PC-9 (cell line): ENCODE measurements at regions not wholly inside any gene's neighbourhood (a gene's known extent, or its start where the extent isn't known, plus 50 kb on each side); places are given as distances from the start of the nearest gene placed in this dataset.

Experiments
- BruUV-seq: library from RNA; stranded (reverse); fragments of 400-500 nt; replicated peaks from 2 replicates; lab custom pipeline; 2021; lab: Mats Ljungman, UMichigan
- CTCF ChIA-PET: fragments of 300-600 bp; sonication (Branson Sonifier 250); formaldehyde crosslinking; loops from one replicate; lab custom pipeline; 2022; ENCODE audit warnings: antibody characterized with exemption; lab: Charles Lee
- POLR2A ChIA-PET: fragments of 300-600 bp; sonication (Branson Sonifier 250); formaldehyde crosslinking; loops from one replicate; lab custom pipeline; 2022; ENCODE audit warnings: antibody characterized with exemption; ENCODE audit not compliant: unreplicated experiment; lab: Charles Lee
- DNase-seq, 2 experiments: peaks; one replicate each; pipeline versions ENCODE4 v3.0.0 to v3.0.0-alpha.2; 2015 to 2022; ENCODE audit warnings: mixed read lengths in 1 of 2
- H2AFZ ChIP-seq: fragments of 200-600 bp; sonication (generic); 2 replicates; pipeline ENCODE4 v1.8.1; 2017; ENCODE audit warnings: antibody characterized with exemption
- H3F3A ChIP-seq: fragments of 200-600 bp; sonication (generic); 2 replicates; pipeline ENCODE4 v1.8.1; 2017; ENCODE audit warnings: antibody characterized with exemption, mild to moderate bottlenecking, low read depth; ENCODE audit not compliant: insufficient read depth
- H3K27ac ChIP-seq: fragments of 200-600 bp; sonication (generic); 2 replicates; pipeline ENCODE4 v1.6.1; 2016; ENCODE audit warnings: mixed run types
- H3K27me3 ChIP-seq: fragments of 200-600 bp; sonication (generic); 2 replicates; pipeline ENCODE4 v1.6.1; 2016; ENCODE audit warnings: low read depth, mixed run types; ENCODE audit not compliant: insufficient read depth
- H3K36me3 ChIP-seq: fragments of 200-600 bp; sonication (generic); 2 replicates; pipeline ENCODE4 v1.6.1; 2016; ENCODE audit warnings: low read depth, mixed run types
- H3K4me1 ChIP-seq: fragments of 200-600 bp; sonication (generic); replicated peaks from 2 replicates; pipeline ENCODE4 v1.6.1; 2016; ENCODE audit warnings: mixed run types; ENCODE audit not compliant: insufficient read depth
- H3K4me2 ChIP-seq: fragments of 200-600 bp; sonication (generic); 2 replicates; pipeline ENCODE4 v1.6.1; 2017; ENCODE audit warnings: mixed run types
- H3K4me3 ChIP-seq: fragments of 200-600 bp; sonication (generic); 2 replicates; pipeline ENCODE4 v1.6.1; 2016; ENCODE audit warnings: mixed run types
- H3K79me2 ChIP-seq: fragments of 200-600 bp; sonication (generic); 2 replicates; pipeline ENCODE4 v1.6.1; 2017; ENCODE audit warnings: low read depth, mixed run types
- H3K9me2 ChIP-seq: fragments of 200-600 bp; sonication (generic); 2 replicates; pipeline ENCODE4 v1.8.1; 2017; ENCODE audit warnings: mild to moderate bottlenecking; ENCODE audit not compliant: insufficient read depth
- H3K9me3 ChIP-seq: fragments of 200-600 bp; sonication (generic); 2 replicates; pipeline ENCODE4 v1.8.1; 2016; ENCODE audit warnings: low read depth; ENCODE audit not compliant: insufficient read depth
- H4K20me1 ChIP-seq: fragments of 200-600 bp; sonication (generic); 2 replicates; pipeline ENCODE4 v1.8.1; 2017; ENCODE audit not compliant: insufficient read depth
- CTCF ChIP-seq: fragments of 200-600 bp; sonication (generic); conservative IDR thresholded peaks from 2 replicates; pipeline ENCODE4 v1.6.1; 2017; ENCODE audit warnings: mixed run types, antibody characterized with exemption, mild to moderate bottlenecking, moderate library complexity
- EZH2 ChIP-seq: fragments of 200-600 bp; sonication (generic); IDR thresholded peaks from 2 replicates; pipeline ENCODE4 v1.8.0; 2017; ENCODE audit warnings: antibody characterized with exemption, low read depth
- intact Hi-C: fragments of 100-400 bp; cut with micrococcal nuclease; formaldehyde crosslinking; loops from one replicate; pipeline ENCODE4 v1.10.0; 2022; ENCODE audit not compliant: unreplicated experiment

GRCh38 chr20:4303136-4303535, 54.0 kb upstream of the ADRA1D start:
- no peak for DNase-seq
- no TSS peak for BruUV-seq
- Histone ChIP-seq H3K9me3 (no peaks in the 10 kb centered on the region), H3K4me2 (no peak overlapping the region), H3K27ac (no peak overlapping the region), H3K36me3 (no peaks in the 10 kb centered on the region), H2AFZ (no peak overlapping the region), H3K4me1 (no peaks in the 10 kb centered on the region), H3K4me3 (no peak overlapping the region), H3F3A (no peaks in the 10 kb centered on the region), H3K27me3 (peaks cover 12% of the 10 kb centered on the region; the same call in 1 of the 2 replicates), H3K9me2 (no peaks in the 10 kb centered on the region), H3K79me2 (no peaks in the 10 kb centered on the region), H4K20me1 (no peaks in the 10 kb centered on the region)
- TF ChIP-seq CTCF (no peak), EZH2 (no peak)
- intact Hi-C loops: no loop called here
- POLR2A ChIA-PET: no interaction called here
- CTCF ChIA-PET: no interaction called here

- BruUV-seq: no TSS peak
- no peaks in the 10 kb centered on the region for H3K4me1 ChIP-seq
- H3K9me2 ChIP-seq: no peaks in the 10 kb centered on the region
- H3K27ac ChIP-seq: no peak overlapping the region
- no peak overlapping the region for H3K4me3 ChIP-seq
- H3K4me2 ChIP-seq: no peak overlapping the region
- H3K9me3 ChIP-seq: no peaks in the 10 kb centered on the region
- no peaks in the 10 kb centered on the region for H3K79me2 ChIP-seq
- intact Hi-C loops: no loop called here
- H3F3A ChIP-seq: no peaks in the 10 kb centered on the region
- no peak overlapping the region for H2AFZ ChIP-seq
- no peak for DNase-seq
- POLR2A ChIA-PET: no interaction called here
- CTCF ChIA-PET: no interaction called here
- TF ChIP-seq EZH2: no peak
- TF ChIP-seq CTCF: no peak
- H3K27me3 ChIP-seq: peaks cover 12% of the 10 kb centered on the region; the same call in 1 of the 2 replicates
- no peaks in the 10 kb centered on the region for H3K36me3 ChIP-seq
- no peaks in the 10 kb centered on the region for H4K20me1 ChIP-seq
Measured at GRCh38 chr20:4300921-4301320, 51.8 kb upstream of the ADRA1D start.

- Histone ChIP-seq H3K9me2 (no peaks in the 10 kb centered on the region), H3K4me1 (no peaks in the 10 kb centered on the region), H3K27ac (no peak overlapping the region), H3K9me3 (no peaks in the 10 kb centered on the region), H2AFZ (no peak overlapping the region), H3K4me3 (no peak overlapping the region), H4K20me1 (no peaks in the 10 kb centered on the region), H3K4me2 (no peak overlapping the region), H3K27me3 (peaks cover 12% of the 10 kb centered on the region; the same call in 1 of the 2 replicates), H3F3A (no peaks in the 10 kb centered on the region), H3K79me2 (no peaks in the 10 kb centered on the region), H3K36me3 (no peaks in the 10 kb centered on the region)
- no peak for TF ChIP-seq EZH2
- no peak for TF ChIP-seq CTCF
- intact Hi-C loops: no loop called here
- ChIA-PET CTCF (no interaction called here), POLR2A (no interaction called here)
- no peak for DNase-seq
- no TSS peak for BruUV-seq
Measured at GRCh38 chr20:4300401-4300800, 51.3 kb upstream of the ADRA1D start.
